ENCODE measurements at regions not wholly inside any gene's neighbourhood (a gene's known extent, or its start where the extent isn't known, plus 50 kb on each side); places are given as distances from the start of the nearest gene placed in this dataset.

- no peak for TF ChIP-seq CTCF (conservative IDR thresholded peaks at IDR 0.05; ENCODE audit: low read length)
- TF ChIP-seq EZH2phosphoT487 (IDR thresholded peaks at IDR 0.05; ENCODE audit: borderline replicate concordance): no peak
These were observed 125.6 kb downstream of the BRD1 start for GRCh38 chr22:49702068-49702397.
